GM12878 (cell line): ENCODE measurements at regions not wholly inside any gene's neighbourhood (a gene's known extent, or its start where the extent isn't known, plus 50 kb on each side); places are given as distances from the start of the nearest gene placed in this dataset.

Experiments
- EZH2 ChIP-seq: IDR thresholded peaks from 2 replicates; pipeline ENCODE4 v1.6.1; 2012; ENCODE audit warnings: low read depth, mild to moderate bottlenecking, control low read depth, inconsistent platforms, low read length, borderline replicate concordance; ENCODE audit not compliant: control insufficient read depth
- FOXM1 ChIP-seq: IDR thresholded peaks from 2 replicates; pipeline ENCODE4 v1.6.1; 2012; ENCODE audit warnings: low read depth, mild to moderate bottlenecking, inconsistent platforms, low read length, moderate library complexity
- MEF2A ChIP-seq: IDR thresholded peaks from 2 replicates; pipeline ENCODE4 v1.6.1; 2011; ENCODE audit warnings: low read depth, mild to moderate bottlenecking, low read length, moderate library complexity; ENCODE audit not compliant: insufficient read depth
- NRF1 ChIP-seq: conservative IDR thresholded peaks from 2 replicates; pipeline ENCODE4 v1.6.1; 2011; ENCODE audit warnings: mild to moderate bottlenecking, low read depth, low read length, improper control_type of control experiment
- POLR2AphosphoS5 ChIP-seq: IDR thresholded peaks from 2 replicates; pipeline ENCODE4 v1.6.1; 2011; ENCODE audit warnings: mild to moderate bottlenecking, low read length, inconsistent platforms
- RCOR1 ChIP-seq: conservative IDR thresholded peaks from 2 replicates; pipeline ENCODE4 v1.6.1; 2012; ENCODE audit warnings: low read depth, low read length, improper control_type of control experiment
- SIX5 ChIP-seq: IDR thresholded peaks from 2 replicates; pipeline ENCODE4 v1.6.1; 2011; ENCODE audit warnings: mild to moderate bottlenecking, low read depth, low read length, moderate library complexity; ENCODE audit not compliant: severe bottlenecking
- TAF1 ChIP-seq: IDR thresholded peaks from 2 replicates; pipeline ENCODE4 v1.6.1; 2011; ENCODE audit warnings: mild to moderate bottlenecking, low read depth, low read length, borderline replicate concordance
- TF ChIP-seq, protein P1 (sequence below): fragments of 450-650 bp; IDR thresholded peaks from 2 replicates; pipeline ENCODE4 v1.6.1; 2017; ENCODE audit warnings: mild to moderate bottlenecking, low read depth, inconsistent platforms; ENCODE audit not compliant: poor library complexity, severe bottlenecking

- no peak for TF ChIP-seq FOXM1
- TF ChIP-seq SIX5: no peak
- TF ChIP-seq NRF1: no peak
- TF ChIP-seq MEF2A: no peak
- no peak for TF ChIP-seq TAF1
- TF ChIP-seq POLR2AphosphoS5: no peak
- TF ChIP-seq, protein P1, sequence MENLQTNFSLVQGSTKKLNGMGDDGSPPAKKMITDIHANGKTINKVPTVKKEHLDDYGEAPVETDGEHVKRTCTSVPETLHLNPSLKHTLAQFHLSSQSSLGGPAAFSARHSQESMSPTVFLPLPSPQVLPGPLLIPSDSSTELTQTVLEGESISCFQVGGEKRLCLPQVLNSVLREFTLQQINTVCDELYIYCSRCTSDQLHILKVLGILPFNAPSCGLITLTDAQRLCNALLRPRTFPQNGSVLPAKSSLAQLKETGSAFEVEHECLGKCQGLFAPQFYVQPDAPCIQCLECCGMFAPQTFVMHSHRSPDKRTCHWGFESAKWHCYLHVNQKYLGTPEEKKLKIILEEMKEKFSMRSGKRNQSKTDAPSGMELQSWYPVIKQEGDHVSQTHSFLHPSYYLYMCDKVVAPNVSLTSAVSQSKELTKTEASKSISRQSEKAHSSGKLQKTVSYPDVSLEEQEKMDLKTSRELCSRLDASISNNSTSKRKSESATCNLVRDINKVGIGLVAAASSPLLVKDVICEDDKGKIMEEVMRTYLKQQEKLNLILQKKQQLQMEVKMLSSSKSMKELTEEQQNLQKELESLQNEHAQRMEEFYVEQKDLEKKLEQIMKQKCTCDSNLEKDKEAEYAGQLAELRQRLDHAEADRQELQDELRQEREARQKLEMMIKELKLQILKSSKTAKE: no peak
- TF ChIP-seq RCOR1: no peak
- no peak for TF ChIP-seq EZH2
Measured at GRCh38 chr5:4949108-4949507, 191.0 kb upstream of the ADAMTS16 start.
